H54 (cell line): ENCODE measurements at regions not wholly inside any gene's neighbourhood (a gene's known extent, or its start where the extent isn't known, plus 50 kb on each side); places are given as distances from the start of the nearest gene placed in this dataset.
"Not testable (repeated sequence)": the region's sequence is repeated elsewhere in the genome, so short reads cannot be mapped to it uniquely, and the experiment has no call there.

ENCODE experiments used
- DNase-seq: peaks from one replicate; pipeline ENCODE4 v3.0.0; 2011; ENCODE audit warnings: low spot score, mixed read lengths; ENCODE audit not compliant: insufficient read length
- FAIRE-seq: peaks from 3 replicates; lab custom pipeline; 2011; peaks lifted over from hg19 to GRCh38; lab: Jason Lieb, UNC
- POLR2A ChIP-seq: IDR thresholded peaks from 2 replicates; pipeline ENCODE4 v1.6.1; 2011; ENCODE audit warnings: low read depth, mild to moderate bottlenecking, low read length

DNA sequence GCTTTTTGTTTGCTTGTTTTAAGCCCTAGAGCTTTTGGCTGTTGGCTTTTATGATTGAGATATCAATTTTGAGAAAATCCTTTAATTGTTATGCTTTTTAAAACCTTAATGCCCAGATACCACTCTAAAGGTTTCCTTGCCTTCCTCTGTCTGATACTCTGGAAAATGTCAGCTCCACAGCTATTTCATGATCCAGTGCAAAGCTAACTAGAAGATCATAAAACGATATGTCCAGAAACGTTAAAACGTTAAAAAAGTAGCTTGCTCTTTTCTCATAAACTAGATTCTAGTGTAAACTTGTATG lies 189.5 kb upstream of the TENT5A start:
- TF ChIP-seq POLR2A: no peak
- DNase-seq (no peak), FAIRE-seq (no peak)

GRCh38 chr6:81940451-81940985 lies 188.0 kb upstream of the TENT5A start:
- DNase-seq: no peak
- TF ChIP-seq POLR2A: no peak
- FAIRE-seq: no peak

DNA sequence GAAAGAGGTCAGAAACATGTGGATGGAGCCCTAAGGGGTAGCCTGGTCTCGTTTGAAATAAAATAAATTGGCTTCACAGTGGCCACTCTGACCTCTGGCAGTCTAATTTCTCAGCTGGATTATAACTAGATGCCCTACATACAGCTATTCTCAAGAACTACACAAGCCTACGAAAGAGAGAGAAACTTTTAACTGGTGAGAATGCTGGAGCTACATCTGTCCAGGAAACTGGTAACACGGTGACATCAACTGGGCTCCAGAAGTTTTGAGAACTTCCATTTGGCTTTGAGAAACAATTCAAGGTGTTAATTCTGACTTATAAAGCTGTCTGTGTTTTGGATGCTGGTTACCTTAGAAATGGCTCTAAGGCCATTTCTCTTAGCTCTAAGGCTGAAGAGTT lies 187.3 kb upstream of the TENT5A start:
- no peak for TF ChIP-seq POLR2A
- no peak for DNase-seq
- no peak for FAIRE-seq

- FAIRE-seq (peak; percentile 90), DNase-seq (no peak)
- TF ChIP-seq POLR2A: no peak
Observed at GRCh38 chr6:81938991-81939732, 186.7 kb upstream of the TENT5A start.

DNA sequence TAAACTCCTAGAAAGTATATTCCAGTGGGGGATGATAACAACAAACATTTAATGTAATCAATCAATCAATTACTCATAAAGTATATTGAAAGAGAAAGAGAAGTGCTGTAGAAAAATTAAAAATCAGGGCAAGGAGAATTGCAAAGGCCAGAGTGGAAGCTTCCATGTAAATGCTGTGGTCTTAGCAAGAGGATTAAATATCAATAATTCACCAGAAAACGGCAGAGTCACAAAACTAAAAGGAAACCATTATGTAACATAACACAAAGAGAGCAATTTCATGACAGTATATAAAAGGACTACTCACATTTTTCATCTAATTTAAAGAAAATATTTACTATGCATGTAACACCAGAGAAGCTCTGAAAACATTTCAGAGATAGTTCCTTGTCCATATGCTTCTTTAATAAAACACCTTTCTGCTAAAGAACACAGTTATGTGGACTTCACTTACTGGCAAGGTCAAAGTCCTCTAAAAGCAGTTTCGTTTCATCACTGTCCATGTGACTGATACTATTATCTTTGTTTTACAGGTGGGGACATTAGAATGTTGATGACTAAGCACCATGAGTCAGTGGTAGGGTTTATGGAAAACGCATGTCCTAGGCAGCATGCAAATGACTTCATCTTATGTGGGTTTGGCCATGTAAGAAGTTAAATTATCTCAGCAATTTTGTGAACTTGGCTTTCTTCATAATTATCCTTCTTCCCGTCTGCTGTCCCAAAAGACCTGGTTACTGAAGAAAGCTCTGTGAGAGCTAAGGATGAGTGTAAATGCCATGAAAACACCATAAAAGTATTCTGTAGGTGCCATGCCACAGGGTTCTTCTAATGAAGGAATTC lies 185.8 kb upstream of the TENT5A start:
- peak; percentile 5 for DNase-seq
- no peak for TF ChIP-seq POLR2A
- FAIRE-seq: peak; percentile 98

DNA sequence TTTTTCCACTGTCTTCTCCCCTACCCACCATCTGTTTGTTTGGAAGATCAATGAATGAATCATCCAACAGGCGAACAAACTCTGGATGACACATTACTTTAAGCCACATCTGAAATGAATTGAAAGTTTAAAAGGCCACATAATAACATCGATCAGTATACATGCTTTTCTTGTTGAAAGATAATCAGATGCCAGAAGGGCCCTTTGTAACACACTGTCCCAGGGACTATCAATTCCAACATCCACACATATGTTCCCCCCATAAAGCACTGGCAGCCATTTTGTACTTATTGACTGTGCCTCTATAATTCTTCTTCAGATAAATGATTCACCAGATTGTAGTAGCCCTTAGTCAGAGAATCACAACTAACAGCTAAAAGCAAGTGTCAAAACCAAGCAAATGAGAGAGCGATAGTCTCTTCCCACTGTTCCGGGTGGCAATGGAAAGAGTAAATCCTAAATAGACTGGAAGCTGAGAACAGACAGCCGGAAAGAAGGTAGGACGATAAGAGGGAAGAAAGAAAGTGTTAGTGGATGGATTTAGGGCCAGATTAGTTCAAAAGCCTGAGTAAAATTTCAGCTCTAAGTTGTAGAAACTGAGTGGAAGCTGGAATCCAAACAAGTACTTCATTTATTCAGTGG lies 184.9 kb upstream of the TENT5A start:
- DNase-seq (no peak), FAIRE-seq (peak; percentile 86)
- no peak for TF ChIP-seq POLR2A

GRCh38 chr6:81934936-81935335 lies 182.5 kb upstream of the TENT5A start:
- DNase-seq: no peak
- FAIRE-seq: no peak

GRCh38 chr6:81933608-81934051 lies 181.1 kb upstream of the TENT5A start:
- TF ChIP-seq POLR2A: no peak
- DNase-seq (no peak), FAIRE-seq (no peak)

More at GRCh38 chr6:81934936-81935335, 182.5 kb upstream of the TENT5A start:
- TF ChIP-seq POLR2A: no peak

DNA sequence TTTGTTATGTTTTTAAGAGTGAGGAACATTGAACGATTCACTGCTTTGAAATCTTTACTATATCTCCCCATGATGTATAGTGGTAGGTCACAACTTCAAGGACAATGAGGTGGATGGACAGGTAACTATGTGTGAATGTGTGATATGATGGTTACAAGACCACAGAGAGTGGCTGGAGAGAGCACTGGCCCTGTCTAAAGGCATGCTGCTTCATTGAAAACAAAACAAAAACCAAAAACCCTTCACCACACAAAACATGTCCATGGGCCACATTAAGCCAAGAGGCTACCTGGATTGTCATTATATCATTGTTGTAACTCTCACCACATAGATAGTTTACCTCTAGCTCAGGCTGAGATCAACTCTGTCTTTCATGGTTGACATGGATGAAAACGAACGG lies 180.6 kb upstream of the TENT5A start:
- DNase-seq: no peak
- no peak for FAIRE-seq
- no peak for TF ChIP-seq POLR2A

DNA sequence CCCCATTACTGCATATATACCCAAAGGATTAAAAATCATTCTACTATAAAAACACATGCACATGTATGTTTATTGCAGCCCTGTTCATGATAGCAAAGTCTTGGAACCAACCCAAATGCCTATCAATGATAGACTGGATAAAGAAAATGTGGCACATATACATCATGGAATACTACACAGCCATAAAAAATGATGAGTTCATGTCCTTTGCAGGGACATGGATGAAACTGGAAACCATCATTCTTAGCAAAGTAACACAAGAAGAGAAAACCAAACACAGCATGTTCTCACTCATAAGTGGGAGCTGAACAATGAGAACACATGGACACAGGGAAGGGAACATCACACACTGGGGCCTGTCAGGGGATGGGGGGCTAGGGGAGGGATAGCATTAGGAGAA lies 180.0 kb upstream of the TENT5A start:
- FAIRE-seq, DNase-seq: not testable (repeated sequence)

GRCh38 chr6:81929828-81930227 lies 177.3 kb upstream of the TENT5A start:
- TF ChIP-seq POLR2A: no peak
- no peak for DNase-seq
- no peak for FAIRE-seq

DNA sequence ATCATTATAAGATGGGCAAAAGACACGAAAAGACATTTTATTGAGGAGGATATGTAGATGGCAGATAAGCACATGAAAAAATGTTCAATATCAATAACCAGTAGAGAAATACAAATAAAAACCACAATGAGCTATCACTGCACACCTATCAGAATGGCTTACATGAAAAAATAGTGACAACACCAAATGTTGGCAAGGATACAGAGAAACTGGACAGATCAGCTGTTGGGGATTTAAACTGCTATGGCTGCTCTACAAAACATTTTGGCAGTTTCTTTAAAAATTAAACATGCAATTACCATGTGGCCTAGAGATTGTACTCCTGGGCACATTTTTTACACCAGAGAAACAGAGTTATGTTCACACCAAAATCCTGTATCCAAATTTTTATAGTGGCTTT lies 172.7 kb upstream of the TENT5A start:
- DNase-seq: no peak
- no peak for TF ChIP-seq POLR2A
- peak; percentile 15 for FAIRE-seq

GRCh38 chr6:81909981-81910900 lies 157.8 kb upstream of the TENT5A start:
- FAIRE-seq (peak; percentile 64), DNase-seq (no peak)
- TF ChIP-seq POLR2A: no peak
